ENCODE measurements at regions not wholly inside any gene's neighbourhood (a gene's known extent, or its start where the extent isn't known, plus 50 kb on each side); places are given as distances from the start of the nearest gene placed in this dataset.

- no peak for TF ChIP-seq CTCF (IDR thresholded peaks at IDR 0.05)
- DNase-seq (ENCODE audit: low spot score) (no peak), ATAC-seq (ENCODE audit: low FRiP score) (no peak)
Observed at GRCh38 chr9:86893811-86894490, 53.4 kb downstream of the GAS1 start.

GRCh38 chr9:86892576-86892975 is 54.7 kb downstream of the GAS1 start:
- TF ChIP-seq CTCF (IDR thresholded peaks at IDR 0.05) = no peak
- ATAC-seq (ENCODE audit: low FRiP score) (no peak), DNase-seq (ENCODE audit: low spot score) (no peak)

GRCh38 chr9:86891886-86892437 is 55.3 kb downstream of the GAS1 start:
- TF ChIP-seq CTCF (IDR thresholded peaks at IDR 0.05) = no peak
- DNase-seq (ENCODE audit: low spot score) (no peak), ATAC-seq (ENCODE audit: low FRiP score) (no peak)

- no peak for DNase-seq (ENCODE audit: low spot score)
- no peak for TF ChIP-seq CTCF (IDR thresholded peaks at IDR 0.05)
- no peak for ATAC-seq (ENCODE audit: low FRiP score)
Observed at GRCh38 chr9:86891091-86891490, 56.2 kb downstream of the GAS1 start.

- no peak for DNase-seq (ENCODE audit: low spot score)
- TF ChIP-seq CTCF (IDR thresholded peaks at IDR 0.05) = no peak
- ATAC-seq (ENCODE audit: low FRiP score) = no peak
Observed at GRCh38 chr9:86885232-86885631, 62.1 kb downstream of the GAS1 start.

GRCh38 chr9:86876621-86877196 is 70.6 kb downstream of the GAS1 start:
- DNase-seq (ENCODE audit: low spot score) (no peak), ATAC-seq (ENCODE audit: low FRiP score) (no peak)
- TF ChIP-seq CTCF (IDR thresholded peaks at IDR 0.05) = no peak

GRCh38 chr9:86868616-86869015 is 78.7 kb downstream of the GAS1 start:
- no peak for ATAC-seq (ENCODE audit: low FRiP score)
- no peak for DNase-seq (ENCODE audit: low spot score)
- TF ChIP-seq CTCF (IDR thresholded peaks at IDR 0.05) = no peak
